DOHH2 (cell line): ENCODE measurements at regions not wholly inside any gene's neighbourhood (a gene's known extent, or its start where the extent isn't known, plus 50 kb on each side); places are given as distances from the start of the nearest gene placed in this dataset.

Experiments
- H3F3A ChIP-seq: fragments of 200-600 bp; sonication (generic), shearing (Covaris generic); 2 replicates; pipeline ENCODE4 v1.6.0; 2016; ENCODE audit warnings: antibody characterized with exemption, mild to moderate bottlenecking; ENCODE audit not compliant: control insufficient read depth, insufficient read depth
- H3K27ac ChIP-seq: fragments of 200-600 bp; sonication (generic); 2 replicates; pipeline ENCODE4 v1.5.1; 2014; ENCODE audit warnings: low read depth, mild to moderate bottlenecking, low read length, moderate library complexity
- H3K27me3 ChIP-seq: fragments of 200-600 bp; sonication (generic); 2 replicates; pipeline ENCODE4 v1.6.1; 2014; ENCODE audit warnings: mild to moderate bottlenecking, low read length, mixed read lengths; ENCODE audit not compliant: control insufficient read depth
- H3K36me3 ChIP-seq: fragments of 200-600 bp; sonication (generic); 2 replicates; pipeline ENCODE4 v1.6.1; 2014; ENCODE audit warnings: mild to moderate bottlenecking, low read length, moderate library complexity, mixed read lengths; ENCODE audit not compliant: control insufficient read depth
- H3K4me1 ChIP-seq: fragments of 200-600 bp; sonication (generic); 2 replicates; pipeline ENCODE4 v1.6.1; 2014; ENCODE audit warnings: mild to moderate bottlenecking, low read length, mixed read lengths; ENCODE audit not compliant: control insufficient read depth
- H3K4me2 ChIP-seq: fragments of 200-600 bp; sonication (generic); 2 replicates; pipeline ENCODE4 v1.6.0; 2014; ENCODE audit warnings: mild to moderate bottlenecking, low read length, moderate library complexity
- H3K4me3 ChIP-seq: fragments of 200-600 bp; sonication (generic); 2 replicates; pipeline ENCODE4 v1.5.1; 2014; ENCODE audit warnings: mild to moderate bottlenecking, low read length, mixed read lengths
- H3K79me2 ChIP-seq: fragments of 200-600 bp; sonication (generic); 2 replicates; pipeline ENCODE4 v1.6.1; 2014; ENCODE audit warnings: mild to moderate bottlenecking, low read length, mixed read lengths; ENCODE audit not compliant: control insufficient read depth
- H3K9me2 ChIP-seq: fragments of 200-600 bp; sonication (generic); replicated peaks from 2 replicates; pipeline ENCODE4 v1.6.1; 2014; ENCODE audit warnings: mild to moderate bottlenecking, low read length, mixed read lengths; ENCODE audit not compliant: control insufficient read depth
- H3K9me3 ChIP-seq: fragments of 200-600 bp; sonication (generic); 2 replicates; pipeline ENCODE4 v1.6.1; 2014; ENCODE audit warnings: antibody characterized with exemption, low read length, mixed read lengths; ENCODE audit not compliant: control insufficient read depth, insufficient read depth
- H4K20me1 ChIP-seq: fragments of 200-600 bp; sonication (generic); 2 replicates; pipeline ENCODE4 v1.6.0; 2014; ENCODE audit warnings: low read depth, mild to moderate bottlenecking, antibody characterized with exemption, low read length, moderate library complexity; ENCODE audit not compliant: control insufficient read depth, insufficient read depth
- EZH2phosphoT487 ChIP-seq: fragments of 200-600 bp; sonication (generic); IDR thresholded peaks from 2 replicates; pipeline ENCODE4 v1.6.1; 2017; ENCODE audit warnings: borderline replicate concordance, mild to moderate bottlenecking, antibody characterized with exemption, low read length, moderate library complexity, mixed read lengths
- TF ChIP-seq, protein P1 (sequence below): fragments of 200-600 bp; sonication (generic); IDR thresholded peaks from one replicate; pipeline ENCODE4 v1.5.1; 2014; ENCODE audit warnings: antibody characterized with exemption, mild to moderate bottlenecking, low read depth, low read length; ENCODE audit not compliant: poor library complexity, severe bottlenecking

DNA sequence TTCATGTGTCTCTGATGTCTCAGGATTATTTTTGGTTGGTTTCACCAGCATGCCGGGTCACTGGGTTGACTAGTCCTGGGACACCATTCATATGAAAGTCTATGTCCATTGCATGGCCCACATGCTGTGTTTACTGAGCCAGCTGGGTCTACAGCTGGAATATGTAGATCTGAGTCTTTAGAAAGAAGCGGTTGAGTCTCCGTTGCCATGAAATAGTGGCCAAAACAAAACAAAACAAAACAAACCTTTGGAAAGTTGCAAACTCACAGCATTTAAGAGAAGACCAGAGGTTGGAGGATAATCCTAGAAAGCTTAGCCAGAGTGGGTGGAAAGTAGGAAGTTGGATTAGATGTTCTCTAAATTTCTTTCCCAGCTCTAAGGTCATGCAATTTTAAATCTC is 191.8 kb upstream of the NTM start:
- no peak overlapping the region for H3K4me3 ChIP-seq
- H3K4me1 ChIP-seq, result no peaks in the 10 kb centered on the region
- no peaks in the 10 kb centered on the region for H3K9me2 ChIP-seq
- H3K27me3 ChIP-seq, result no peaks in the 10 kb centered on the region
- H3K36me3 ChIP-seq, result no peaks in the 10 kb centered on the region
- H3F3A ChIP-seq, result no peaks in the 10 kb centered on the region
- TF ChIP-seq, protein P1, sequence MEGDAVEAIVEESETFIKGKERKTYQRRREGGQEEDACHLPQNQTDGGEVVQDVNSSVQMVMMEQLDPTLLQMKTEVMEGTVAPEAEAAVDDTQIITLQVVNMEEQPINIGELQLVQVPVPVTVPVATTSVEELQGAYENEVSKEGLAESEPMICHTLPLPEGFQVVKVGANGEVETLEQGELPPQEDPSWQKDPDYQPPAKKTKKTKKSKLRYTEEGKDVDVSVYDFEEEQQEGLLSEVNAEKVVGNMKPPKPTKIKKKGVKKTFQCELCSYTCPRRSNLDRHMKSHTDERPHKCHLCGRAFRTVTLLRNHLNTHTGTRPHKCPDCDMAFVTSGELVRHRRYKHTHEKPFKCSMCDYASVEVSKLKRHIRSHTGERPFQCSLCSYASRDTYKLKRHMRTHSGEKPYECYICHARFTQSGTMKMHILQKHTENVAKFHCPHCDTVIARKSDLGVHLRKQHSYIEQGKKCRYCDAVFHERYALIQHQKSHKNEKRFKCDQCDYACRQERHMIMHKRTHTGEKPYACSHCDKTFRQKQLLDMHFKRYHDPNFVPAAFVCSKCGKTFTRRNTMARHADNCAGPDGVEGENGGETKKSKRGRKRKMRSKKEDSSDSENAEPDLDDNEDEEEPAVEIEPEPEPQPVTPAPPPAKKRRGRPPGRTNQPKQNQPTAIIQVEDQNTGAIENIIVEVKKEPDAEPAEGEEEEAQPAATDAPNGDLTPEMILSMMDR, result no peak
- no peak for TF ChIP-seq EZH2phosphoT487
- no peak overlapping the region for H3K27ac ChIP-seq
- H3K79me2 ChIP-seq, result no peaks in the 10 kb centered on the region
- H3K4me2 ChIP-seq, result no peak overlapping the region
- H4K20me1 ChIP-seq, result no peaks in the 10 kb centered on the region
- H3K9me3 ChIP-seq, result no peaks in the 10 kb centered on the region

DNA sequence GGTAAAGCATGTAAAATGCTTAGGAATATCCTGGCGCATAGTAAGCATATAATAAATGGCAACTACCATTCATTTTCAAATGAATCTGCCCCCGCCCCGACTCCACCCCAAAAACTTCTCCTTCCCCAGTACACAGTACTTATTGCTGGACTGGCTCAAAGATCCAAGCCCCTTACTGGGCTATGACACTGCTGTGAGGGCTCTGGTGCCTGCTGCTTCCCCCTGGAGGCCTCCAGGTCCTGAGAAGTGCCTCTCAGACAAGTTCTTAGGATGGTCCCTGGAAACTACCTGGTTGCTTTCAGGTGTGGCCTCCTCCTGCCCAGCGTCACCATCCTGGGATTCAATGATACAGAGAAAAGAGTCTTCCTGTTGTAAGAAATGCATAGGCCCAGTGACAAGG is 190.6 kb upstream of the NTM start:
- no peak overlapping the region for H3K27ac ChIP-seq
- H3K9me2 ChIP-seq, result no peaks in the 10 kb centered on the region
- H3K79me2 ChIP-seq, result no peaks in the 10 kb centered on the region
- H3F3A ChIP-seq, result no peaks in the 10 kb centered on the region
- TF ChIP-seq, protein P1, result no peak
- TF ChIP-seq EZH2phosphoT487, result no peak
- no peaks in the 10 kb centered on the region for H3K36me3 ChIP-seq
- no peak overlapping the region for H3K4me2 ChIP-seq
- no peaks in the 10 kb centered on the region for H3K9me3 ChIP-seq
- H3K27me3 ChIP-seq, result no peaks in the 10 kb centered on the region
- H3K4me3 ChIP-seq, result no peak overlapping the region
- no peaks in the 10 kb centered on the region for H3K4me1 ChIP-seq
- H4K20me1 ChIP-seq, result no peaks in the 10 kb centered on the region

DNA sequence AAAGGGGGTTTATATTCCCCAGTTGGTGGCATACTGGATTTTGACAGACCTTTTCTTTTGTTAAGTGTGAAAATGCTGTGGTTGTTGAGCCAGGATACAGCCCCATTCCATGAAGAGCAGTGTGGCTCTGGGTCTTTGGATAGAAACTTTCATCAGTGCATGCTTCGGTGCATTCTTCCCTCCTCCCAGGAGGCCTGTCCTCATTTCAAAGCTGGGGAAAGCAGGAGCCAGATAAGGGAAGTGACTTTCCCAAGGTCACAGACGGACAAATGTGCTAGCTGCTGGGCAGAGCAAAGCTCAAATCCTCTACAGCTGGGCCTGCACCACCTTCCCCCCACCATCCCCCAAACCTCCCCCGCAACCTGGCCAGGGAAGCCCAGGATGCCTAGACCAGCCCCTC is 184.5 kb upstream of the NTM start:
- H4K20me1 ChIP-seq, result no peaks in the 10 kb centered on the region
- no peak overlapping the region for H3K27ac ChIP-seq
- no peak for TF ChIP-seq EZH2phosphoT487
- TF ChIP-seq, protein P1, result no peak
- no peaks in the 10 kb centered on the region for H3K36me3 ChIP-seq
- H3K4me2 ChIP-seq, result no peak overlapping the region
- no peaks in the 10 kb centered on the region for H3K9me2 ChIP-seq
- no peaks in the 10 kb centered on the region for H3K79me2 ChIP-seq
- H3K9me3 ChIP-seq, result no peaks in the 10 kb centered on the region
- H3F3A ChIP-seq, result no peaks in the 10 kb centered on the region
- no peak overlapping the region for H3K4me3 ChIP-seq
- no peaks in the 10 kb centered on the region for H3K4me1 ChIP-seq
- H3K27me3 ChIP-seq, result no peaks in the 10 kb centered on the region

DNA sequence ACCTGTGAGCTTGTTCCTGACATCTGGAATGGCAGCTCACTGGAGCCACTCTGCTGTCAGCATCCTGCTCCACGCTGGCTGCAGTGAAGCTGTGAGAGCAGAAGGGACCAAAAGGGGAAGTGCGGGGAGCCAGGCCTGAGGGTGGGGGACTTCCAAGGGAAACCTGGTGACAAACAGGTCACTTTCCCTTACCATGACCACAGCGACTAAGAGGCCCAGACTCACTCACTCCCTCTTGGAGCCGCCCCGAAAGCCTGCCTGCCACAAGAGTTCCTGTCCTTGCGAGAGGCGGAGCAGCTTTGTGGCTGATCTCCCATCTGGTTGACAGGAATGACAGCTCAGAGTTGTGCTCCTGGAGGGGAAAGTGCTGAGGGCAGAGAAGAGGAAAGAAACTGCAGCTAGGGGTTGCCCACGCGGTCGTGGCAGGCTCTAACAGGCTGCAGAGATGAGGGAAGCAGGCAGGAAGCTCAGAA is 183.8 kb upstream of the NTM start:
- no peak overlapping the region for H3K27ac ChIP-seq
- no peaks in the 10 kb centered on the region for H3F3A ChIP-seq
- H3K79me2 ChIP-seq, result no peaks in the 10 kb centered on the region
- no peak overlapping the region for H3K4me2 ChIP-seq
- no peaks in the 10 kb centered on the region for H4K20me1 ChIP-seq
- H3K27me3 ChIP-seq, result no peaks in the 10 kb centered on the region
- TF ChIP-seq, protein P1, result no peak
- H3K4me3 ChIP-seq, result no peak overlapping the region
- no peaks in the 10 kb centered on the region for H3K4me1 ChIP-seq
- no peaks in the 10 kb centered on the region for H3K36me3 ChIP-seq
- H3K9me3 ChIP-seq, result no peaks in the 10 kb centered on the region
- H3K9me2 ChIP-seq, result no peaks in the 10 kb centered on the region
